HepG2 (cell line): ENCODE measurements at regions not wholly inside any gene's neighbourhood (a gene's known extent, or its start where the extent isn't known, plus 50 kb on each side); places are given as distances from the start of the nearest gene placed in this dataset.

ENCODE experiments used
- ATAC-seq: fragments of 200-7000 bp; cut with Tn5 transposase; 3 replicates; pipeline ENCODE4 v1.9.1; 2020; ENCODE audit warnings: mild to moderate bottlenecking, moderate library complexity
- BruUV-seq: library from RNA; stranded (reverse); fragments of 400-500 nt; replicated peaks from 2 replicates; lab custom pipeline; 2021; lab: Mats Ljungman, UMichigan
- CTCF ChIA-PET: fragments of 300-600 bp; formaldehyde crosslinking; extraction: SDS; loops from one replicate; lab custom pipeline; 2021; ENCODE audit warnings: low total read pairs, inconsistent platforms, low intra/inter-chr PET ratio; lab: Yijun Ruan, JAX
- POLR2A ChIA-PET: fragments of 350-600 bp; sonication (Branson Sonifier 250); formaldehyde crosslinking; loops from one replicate; lab custom pipeline; 2020; ENCODE audit warnings: antibody characterized with exemption, inconsistent platforms; lab: Yijun Ruan, JAX
- DNase-seq: peaks from one replicate; pipeline ENCODE4 v3.0.0-alpha.2; 2015; ENCODE audit warnings: low spot score
- FAIRE-seq: peaks from 3 replicates; lab custom pipeline; 2011; peaks lifted over from hg19 to GRCh38; lab: Jason Lieb, UNC
- H2AFZ ChIP-seq: one replicate; pipeline ENCODE4 v1.6.1; 2011; ENCODE audit warnings: low read length, inconsistent platforms
- H3K27ac ChIP-seq: fragments of 300-600 bp; 3 replicates; pipeline ENCODE4 v1.8.0; 2011; ENCODE audit warnings: mixed run types, mild to moderate bottlenecking, mixed read lengths, low read length, inconsistent platforms; ENCODE audit not compliant: insufficient read depth; ENCODE audit errors: extremely low read length
- H3K27me3 ChIP-seq, 2 experiments: fragments of 200-600 bp in 1 of 2; 2 replicates in 1 of 2; 3 replicates in 1 of 2; pipeline versions ENCODE4 v1.6.0 to v1.8.0; 2011; ENCODE audit warnings: low read length in 2 of 2, mild to moderate bottlenecking in 2 of 2, moderate library complexity in 2 of 2, inconsistent platforms in 1 of 2; ENCODE audit not compliant: insufficient read depth in 2 of 2, control insufficient read depth in 1 of 2
- H3K36me3 ChIP-seq, 2 experiments: fragments of 200-600 bp in 1 of 2; replicated peaks in 1 of 2; 2 replicates in 1 of 2; 3 replicates in 1 of 2; pipeline versions ENCODE4 v1.5.1 to v1.8.0; 2011; ENCODE audit warnings: low read length in 2 of 2, inconsistent platforms in 1 of 2; ENCODE audit not compliant: insufficient read depth in 2 of 2, control insufficient read depth in 1 of 2
- H3K4me1 ChIP-seq: 2 replicates; pipeline ENCODE4 v1.5.1; 2012; ENCODE audit warnings: low read length, inconsistent platforms; ENCODE audit not compliant: insufficient read depth
- H3K4me2 ChIP-seq: 2 replicates; pipeline ENCODE4 v1.6.0; 2011; ENCODE audit warnings: low read depth, low read length, inconsistent platforms
- H3K4me3 ChIP-seq, 3 experiments: fragments of 200-600 bp in 1 of 3; sonication (generic), shearing (Covaris generic) in 1 of 3; replicated peaks in 1 of 3; 2 replicates each; pipeline ENCODE4 v1.5.1; 2011 to 2016; ENCODE audit warnings: low read length in 3 of 3, inconsistent platforms in 2 of 3, low read depth in 2 of 3, mild to moderate bottlenecking in 2 of 3, control low read depth in 1 of 3, mixed read lengths in 1 of 3; ENCODE audit not compliant: insufficient read depth in 1 of 3
- H3K79me2 ChIP-seq: one replicate; pipeline ENCODE4 v1.6.1; 2011; ENCODE audit warnings: low read length, inconsistent platforms; ENCODE audit not compliant: insufficient read depth
- H3K9ac ChIP-seq: 2 replicates; pipeline ENCODE4 v1.6.0; 2011; ENCODE audit warnings: mild to moderate bottlenecking, low read depth, low read length, inconsistent platforms; ENCODE audit not compliant: insufficient read depth
- H3K9me3 ChIP-seq: 2 replicates; pipeline ENCODE4 v1.5.1; 2012; ENCODE audit warnings: mild to moderate bottlenecking, low read length
- H4K20me1 ChIP-seq: 2 replicates; pipeline ENCODE4 v1.6.0; 2011; ENCODE audit warnings: inconsistent platforms, mild to moderate bottlenecking, low read length, moderate library complexity; ENCODE audit not compliant: insufficient read depth
- ATAD3A ChIP-seq: sonication (generic); formaldehyde crosslinking; IDR thresholded peaks from 2 replicates; pipeline ENCODE4 v1.4.0; 2020; ENCODE audit warnings: missing genetic modification reagents
- CEBPG ChIP-seq: IDR thresholded peaks from 2 replicates; pipeline ENCODE4 v1.6.1; 2016
- CENPT ChIP-seq: sonication (generic); formaldehyde crosslinking; IDR thresholded peaks from 2 replicates; pipeline ENCODE4 v1.8.0; 2022; ENCODE audit warnings: low read depth, mild to moderate bottlenecking, moderate library complexity, missing genetic modification reagents
- HNRNPUL1 ChIP-seq: fragments of 200-400 bp; formaldehyde crosslinking; IDR thresholded peaks from 2 replicates; pipeline ENCODE4 v1.6.1; 2017; ENCODE audit warnings: low read depth, mild to moderate bottlenecking, low read length, moderate library complexity
- MYPOP ChIP-seq: sonication (generic); formaldehyde crosslinking; IDR thresholded peaks from 2 replicates; pipeline ENCODE4 v1.8.1; 2023; ENCODE audit warnings: mild to moderate bottlenecking, moderate library complexity, missing genetic modification reagents
- RCOR2 ChIP-seq: IDR thresholded peaks from 2 replicates; pipeline ENCODE4 v1.6.1; 2016; ENCODE audit warnings: missing biosample characterization, missing genetic modification reagents
- SATB2 ChIP-seq: sonication (generic); formaldehyde crosslinking; IDR thresholded peaks from 2 replicates; pipeline ENCODE4 v1.5.0; 2020; ENCODE audit warnings: missing genetic modification reagents
- STAT6 ChIP-seq: sonication (generic); formaldehyde crosslinking; IDR thresholded peaks from 2 replicates; pipeline ENCODE4 v1.4.0; 2020; ENCODE audit warnings: missing genetic modification reagents, mild to moderate bottlenecking, borderline replicate concordance
- TFDP1 ChIP-seq: IDR thresholded peaks from 2 replicates; pipeline ENCODE4 v1.6.1; 2016; ENCODE audit warnings: missing compliant biosample characterization, missing genetic modification reagents, borderline replicate concordance
- ZMAT3 ChIP-seq: sonication (generic); formaldehyde crosslinking; conservative IDR thresholded peaks from 2 replicates; pipeline ENCODE4 v1.7.0; 2021; ENCODE audit warnings: missing genetic modification reagents
- ZNF12 ChIP-seq: sonication (generic); formaldehyde crosslinking; IDR thresholded peaks from 2 replicates; pipeline ENCODE4 v1.5.0; 2020; ENCODE audit warnings: missing genetic modification reagents
- ZNF121 ChIP-seq: sonication (generic); formaldehyde crosslinking; IDR thresholded peaks from 2 replicates; pipeline ENCODE4 v1.5.0; 2020; ENCODE audit warnings: mild to moderate bottlenecking, missing genetic modification reagents
- ZNF343 ChIP-seq: sonication (generic); formaldehyde crosslinking; IDR thresholded peaks from 2 replicates; pipeline ENCODE4 v1.4.0; 2020; ENCODE audit warnings: mild to moderate bottlenecking, missing genetic modification reagents
- WGBS: methylation state at CpG from one replicate; pipeline ENCODE4 v1.1.6; 2017; ENCODE audit warnings: low lambda C conversion rate; 5-methylcytosine and 5-hydroxymethylcytosine counted together
- in situ Hi-C: cut with HindIII; loops from 2 replicates; pipeline ENCODE4 v1.10.0; 2017; ENCODE audit warnings: low pct_unique_long_range_greater_than_20kb; ENCODE audit not compliant: extremely low pct_ligation_motif_present
- intact Hi-C: fragments of 100-400 bp; cut with micrococcal nuclease; formaldehyde crosslinking; loops from one replicate; pipeline ENCODE4 v1.10.0; 2022; ENCODE audit not compliant: unreplicated experiment
- TF ChIP-seq, protein P1 (sequence below): sonication (generic); formaldehyde crosslinking; IDR thresholded peaks from 2 replicates; pipeline ENCODE4 v1.8.1; 2023; ENCODE audit warnings: mild to moderate bottlenecking, missing genetic modification reagents, borderline replicate concordance

GRCh38 chr2:136404176-136404575 is 286.2 kb upstream of the CXCR4 start:
- no peaks in the 10 kb centered on the region for H3K4me1 ChIP-seq
- no peaks in the 10 kb centered on the region for H3K36me3 ChIP-seq
- no peak overlapping the region for H3K9ac ChIP-seq
- FAIRE-seq (no peak), ATAC-seq (no peak), DNase-seq (no peak)
- H3K27me3 ChIP-seq: peaks cover 0 to 32% of the 10 kb centered on the region in 2 experiments; a peak in 3 of 5 replicates
- TF ChIP-seq, protein P1, sequence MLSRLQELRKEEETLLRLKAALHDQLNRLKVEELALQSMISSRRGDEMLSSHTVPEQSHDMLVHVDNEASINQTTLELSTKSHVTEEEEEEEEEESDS (CRISPR knock-in tag): no peak
- no peak for TF ChIP-seq SATB2
- no peaks in the 10 kb centered on the region for H4K20me1 ChIP-seq
- no peak overlapping the region for H3K4me3 ChIP-seq
- no peak overlapping the region for H3K4me2 ChIP-seq
- no peak overlapping the region for H3K27ac ChIP-seq
- H2AFZ ChIP-seq: no peak overlapping the region
- intact Hi-C loops (no loop called here), in situ Hi-C loops (no loop called here)
- no TSS peak for BruUV-seq
- H3K79me2 ChIP-seq: no peaks in the 10 kb centered on the region
- POLR2A ChIA-PET: no interaction called here
- no peaks in the 10 kb centered on the region for H3K9me3 ChIP-seq
- CTCF ChIA-PET: no interaction called here

DNA sequence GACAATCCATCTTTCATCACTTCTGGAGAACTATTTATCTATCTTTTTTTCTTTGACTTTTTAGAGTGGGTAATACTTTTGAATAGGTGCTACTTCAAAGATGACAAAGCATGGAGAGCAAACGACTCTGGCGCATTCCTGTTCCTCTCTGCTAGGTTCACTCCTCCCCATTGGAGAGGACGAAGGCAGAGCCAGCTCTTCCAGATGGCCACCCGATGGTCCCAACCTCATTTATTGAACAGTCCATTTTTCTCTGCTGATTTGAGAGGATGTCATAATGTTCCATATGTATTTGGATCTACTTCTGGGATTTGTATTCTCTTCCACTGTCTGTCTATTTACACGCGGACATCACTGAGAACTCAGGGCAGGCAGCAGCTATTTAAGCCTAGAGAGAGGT is 284.3 kb upstream of the CXCR4 start:
- Histone ChIP-seq H3K4me1 (no peaks in the 10 kb centered on the region), H3K79me2 (no peaks in the 10 kb centered on the region), H3K9ac (no peak overlapping the region), H3K4me2 (no peak overlapping the region), H2AFZ (no peak overlapping the region), H3K4me3 (no peak overlapping the region), H3K36me3 (no peaks in the 10 kb centered on the region), H3K27ac (no peak overlapping the region), H3K27me3 (peaks cover 0 to 17% of the 10 kb centered on the region in 2 experiments; a peak in 3 of 5 replicates), H3K9me3 (no peaks in the 10 kb centered on the region), H4K20me1 (no peaks in the 10 kb centered on the region)
- no TSS peak for BruUV-seq
- ATAC-seq: no peak
- POLR2A ChIA-PET: no interaction called here
- intact Hi-C loops: no loop called here
- WGBS: 57% methylated on average over 6 of the region's 6 CpGs
- FAIRE-seq: no peak
- CTCF ChIA-PET: no interaction called here
- no peak for DNase-seq
- in situ Hi-C loops: no loop called here
- TF ChIP-seq RCOR2 (CRISPR knock-in tag): no peak
- TF ChIP-seq ZNF343: no peak
- no peak for TF ChIP-seq TFDP1 (CRISPR knock-in tag)
- no peak for TF ChIP-seq CEBPG (CRISPR knock-in tag)
- TF ChIP-seq ZMAT3: no peak
- TF ChIP-seq ZNF121: no peak
- no peak for TF ChIP-seq STAT6
- TF ChIP-seq HNRNPUL1: no peak
- TF ChIP-seq ZNF12 (CRISPR knock-in tag): no peak
- no peak for TF ChIP-seq CENPT (CRISPR knock-in tag)
- TF ChIP-seq MYPOP (CRISPR knock-in tag): no peak
- TF ChIP-seq ATAD3A (CRISPR knock-in tag): no peak
